GM23248 (cell line): ENCODE measurements at regions not wholly inside any gene's neighbourhood (a gene's known extent, or its start where the extent isn't known, plus 50 kb on each side); places are given as distances from the start of the nearest gene placed in this dataset.

Experiments
- EZH2 ChIP-seq: fragments of 200-600 bp; sonication (generic); IDR thresholded peaks from 2 replicates; pipeline ENCODE4 v1.6.1; 2018; ENCODE audit warnings: antibody characterized with exemption, mild to moderate bottlenecking; ENCODE audit not compliant: insufficient read depth, poor library complexity, severe bottlenecking
- EZH2phosphoT487 ChIP-seq: fragments of 200-600 bp; sonication (generic); IDR thresholded peaks from 2 replicates; pipeline ENCODE4 v1.6.1; 2018; ENCODE audit warnings: antibody characterized with exemption, moderate library complexity, mild to moderate bottlenecking, low read depth; ENCODE audit not compliant: insufficient read depth

DNA sequence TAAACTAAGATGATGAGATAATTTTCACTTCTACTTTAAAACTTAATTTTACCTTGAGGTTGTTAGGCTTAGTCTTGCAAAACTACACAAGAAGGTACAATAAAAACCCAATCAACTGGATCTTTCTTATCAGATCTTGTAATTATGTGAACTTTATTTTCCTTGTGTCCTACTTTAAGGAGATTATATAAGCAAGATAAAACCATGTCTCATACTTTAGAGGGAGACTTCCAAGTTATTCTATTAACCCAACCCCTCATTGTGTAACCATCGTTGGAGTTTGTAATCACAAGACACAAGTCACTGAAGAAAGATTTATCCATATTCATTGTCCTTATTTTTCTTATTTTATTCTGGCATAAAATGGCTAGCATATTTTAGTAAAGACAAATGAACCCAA, 165.6 kb downstream of the SERPINI1 start:
- TF ChIP-seq EZH2, result no peak
- no peak for TF ChIP-seq EZH2phosphoT487
